ENCODE measurements at regions not wholly inside any gene's neighbourhood (a gene's known extent, or its start where the extent isn't known, plus 50 kb on each side); places are given as distances from the start of the nearest gene placed in this dataset.

DNA sequence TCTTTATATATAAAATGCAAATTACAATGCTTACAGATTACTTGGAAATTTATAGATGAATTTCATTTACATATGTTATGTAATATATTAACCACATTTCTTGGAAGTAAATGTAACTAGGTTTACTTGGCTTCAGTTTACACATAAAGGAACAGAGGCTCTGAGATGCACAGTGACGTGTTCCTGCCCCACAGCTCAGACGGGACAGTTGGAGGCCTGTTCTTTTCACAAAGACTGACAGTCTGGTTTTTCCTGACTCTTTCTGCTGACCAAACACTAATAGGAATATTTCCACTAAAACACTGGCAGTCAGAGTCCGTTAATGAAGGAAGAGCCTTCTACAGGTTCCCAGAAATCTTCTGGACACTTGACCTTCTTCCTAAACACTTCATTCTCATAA, 336.1 kb downstream of the MFSD1 start:
- Histone ChIP-seq H3K4me1 (ENCODE audit: insufficient read depth) (no peaks in the 10 kb centered on the region), H3K79me2 (replicated peaks; ENCODE audit: insufficient read depth) (no peaks in the 10 kb centered on the region), H4K20me1 (replicated peaks; ENCODE audit: insufficient read depth) (no peaks in the 10 kb centered on the region), H3K27ac (ENCODE audit: low read depth) (no peak overlapping the region), H3K9me2 (ENCODE audit: insufficient read depth) (no peaks in the 10 kb centered on the region), H3K4me3 (no peak overlapping the region), H3K27me3 (ENCODE audit: insufficient read depth) (no peaks in the 10 kb centered on the region), H3F3A (replicated peaks; ENCODE audit: low read depth) (no peaks in the 10 kb centered on the region), H3K36me3 (ENCODE audit: insufficient read depth) (no peaks in the 10 kb centered on the region), H2AFZ (no peak overlapping the region), H3K4me2 (no peak overlapping the region)
- no peaks in the 10 kb centered on the region for H3K9me3 Mint-ChIP-seq
- H3K27me3 Mint-ChIP-seq (ENCODE audit: insufficient read depth, low read depth, poor library complexity): no peaks in the 10 kb centered on the region
- H3K4me1 Mint-ChIP-seq: no peaks in the 10 kb centered on the region
- no peak overlapping the region for H3K27ac Mint-ChIP-seq
- ATAC-seq (no peak), DNase-seq (ENCODE audit: low spot score) (no peak)
- TF ChIP-seq POLR2AphosphoS5 (IDR thresholded peaks at IDR 0.05; ENCODE audit: low read depth): no peak
- no peak for TF ChIP-seq STAT1 (IDR thresholded peaks at IDR 0.05; ENCODE audit: unreplicated experiment)
- no peak for TF ChIP-seq EZH2 (IDR thresholded peaks at IDR 0.05; ENCODE audit: low read depth, unreplicated experiment)
- TF ChIP-seq, protein P1, sequence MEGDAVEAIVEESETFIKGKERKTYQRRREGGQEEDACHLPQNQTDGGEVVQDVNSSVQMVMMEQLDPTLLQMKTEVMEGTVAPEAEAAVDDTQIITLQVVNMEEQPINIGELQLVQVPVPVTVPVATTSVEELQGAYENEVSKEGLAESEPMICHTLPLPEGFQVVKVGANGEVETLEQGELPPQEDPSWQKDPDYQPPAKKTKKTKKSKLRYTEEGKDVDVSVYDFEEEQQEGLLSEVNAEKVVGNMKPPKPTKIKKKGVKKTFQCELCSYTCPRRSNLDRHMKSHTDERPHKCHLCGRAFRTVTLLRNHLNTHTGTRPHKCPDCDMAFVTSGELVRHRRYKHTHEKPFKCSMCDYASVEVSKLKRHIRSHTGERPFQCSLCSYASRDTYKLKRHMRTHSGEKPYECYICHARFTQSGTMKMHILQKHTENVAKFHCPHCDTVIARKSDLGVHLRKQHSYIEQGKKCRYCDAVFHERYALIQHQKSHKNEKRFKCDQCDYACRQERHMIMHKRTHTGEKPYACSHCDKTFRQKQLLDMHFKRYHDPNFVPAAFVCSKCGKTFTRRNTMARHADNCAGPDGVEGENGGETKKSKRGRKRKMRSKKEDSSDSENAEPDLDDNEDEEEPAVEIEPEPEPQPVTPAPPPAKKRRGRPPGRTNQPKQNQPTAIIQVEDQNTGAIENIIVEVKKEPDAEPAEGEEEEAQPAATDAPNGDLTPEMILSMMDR (conservative IDR thresholded peaks at IDR 0.05; ENCODE audit: low read depth in 2 of 2): no peak
- TF ChIP-seq EZH2phosphoT487 (IDR thresholded peaks at IDR 0.05; ENCODE audit: unreplicated experiment): no peak
- no peak for TF ChIP-seq ZNF462 (CRISPR knock-in tag; IDR thresholded peaks at IDR 0.05)
- TF ChIP-seq REST (IDR thresholded peaks at IDR 0.05; ENCODE audit: unreplicated experiment): no peak
- no peak for TF ChIP-seq JUNB (IDR thresholded peaks at IDR 0.05; ENCODE audit: unreplicated experiment)
- no peak for TF ChIP-seq CREB1 (CRISPR knock-in tag; IDR thresholded peaks at IDR 0.05; ENCODE audit: low read depth)
- no peak for TF ChIP-seq ETS1 (IDR thresholded peaks at IDR 0.05)
- no peak for TF ChIP-seq ZNF114 (CRISPR knock-in tag; IDR thresholded peaks at IDR 0.05)
- no peak for TF ChIP-seq NANOG (IDR thresholded peaks at IDR 0.05; ENCODE audit: borderline replicate concordance)
- no peak for TF ChIP-seq ZNF331 (CRISPR knock-in tag; IDR thresholded peaks at IDR 0.05; ENCODE audit: low read depth)
- H3K36me3 Mint-ChIP-seq (ENCODE audit: low read depth): no peaks in the 10 kb centered on the region
- H3K4me3 Mint-ChIP-seq: no peak overlapping the region
